Breast epithelium (tissue), 3 donors: ENCODE measurements at regions not wholly inside any gene's neighbourhood (a gene's known extent, or its start where the extent isn't known, plus 50 kb on each side); places are given as distances from the start of the nearest gene placed in this dataset.

Experiments
- POLR2A ChIP-seq: fragments of 450-650 bp; IDR thresholded peaks from one replicate; pipeline ENCODE4 v1.6.1; 2016; ENCODE audit warnings: antibody characterized with exemption, mild to moderate bottlenecking, moderate library complexity
- TF ChIP-seq, protein P1 (sequence below), 3 donors: fragments of 450-650 bp; IDR thresholded peaks; one replicate each; pipeline ENCODE4 v1.5.1; 2016 to 2017; ENCODE audit warnings: antibody characterized with exemption in 3 of 3, mild to moderate bottlenecking in 3 of 3, moderate library complexity in 3 of 3

- no peak for TF ChIP-seq POLR2A
- TF ChIP-seq, protein P1, sequence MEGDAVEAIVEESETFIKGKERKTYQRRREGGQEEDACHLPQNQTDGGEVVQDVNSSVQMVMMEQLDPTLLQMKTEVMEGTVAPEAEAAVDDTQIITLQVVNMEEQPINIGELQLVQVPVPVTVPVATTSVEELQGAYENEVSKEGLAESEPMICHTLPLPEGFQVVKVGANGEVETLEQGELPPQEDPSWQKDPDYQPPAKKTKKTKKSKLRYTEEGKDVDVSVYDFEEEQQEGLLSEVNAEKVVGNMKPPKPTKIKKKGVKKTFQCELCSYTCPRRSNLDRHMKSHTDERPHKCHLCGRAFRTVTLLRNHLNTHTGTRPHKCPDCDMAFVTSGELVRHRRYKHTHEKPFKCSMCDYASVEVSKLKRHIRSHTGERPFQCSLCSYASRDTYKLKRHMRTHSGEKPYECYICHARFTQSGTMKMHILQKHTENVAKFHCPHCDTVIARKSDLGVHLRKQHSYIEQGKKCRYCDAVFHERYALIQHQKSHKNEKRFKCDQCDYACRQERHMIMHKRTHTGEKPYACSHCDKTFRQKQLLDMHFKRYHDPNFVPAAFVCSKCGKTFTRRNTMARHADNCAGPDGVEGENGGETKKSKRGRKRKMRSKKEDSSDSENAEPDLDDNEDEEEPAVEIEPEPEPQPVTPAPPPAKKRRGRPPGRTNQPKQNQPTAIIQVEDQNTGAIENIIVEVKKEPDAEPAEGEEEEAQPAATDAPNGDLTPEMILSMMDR (IDR thresholded peaks at IDR 0.05), result no peak
These were observed 233.3 kb downstream of the CHD9NB start for GRCh38 chr16:52819405-52819804.
